GM12891 (cell line): ENCODE measurements at regions not wholly inside any gene's neighbourhood (a gene's known extent, or its start where the extent isn't known, plus 50 kb on each side); places are given as distances from the start of the nearest gene placed in this dataset.
A peak's percentile ranks its signal among the peaks of the same experiment; 100 is the strongest.
"Not testable (repeated sequence)": the region's sequence is repeated elsewhere in the genome, so short reads cannot be mapped to it uniquely, and the experiment has no call there.

Experiments
- DNase-seq: peaks from one replicate; pipeline ENCODE4 v3.0.0; 2011; ENCODE audit warnings: low spot score; ENCODE audit not compliant: insufficient read length
- FAIRE-seq: peaks from 2 replicates; lab custom pipeline; 2011; peaks lifted over from hg19 to GRCh38; lab: Jason Lieb, UNC
- PAX5 ChIP-seq: IDR thresholded peaks from 2 replicates; pipeline ENCODE4 v1.6.1; 2011; ENCODE audit warnings: low read length, moderate library complexity, mild to moderate bottlenecking; ENCODE audit not compliant: insufficient read depth, severe bottlenecking
- POLR2A ChIP-seq: IDR thresholded peaks from 2 replicates; pipeline ENCODE4 v1.6.1; 2011; ENCODE audit warnings: low read depth, low read length, control low read depth
- POLR2AphosphoS5 ChIP-seq: IDR thresholded peaks from 2 replicates; pipeline ENCODE4 v1.6.1; 2011; ENCODE audit warnings: low read depth, low read length, control low read depth
- POU2F2 ChIP-seq: IDR thresholded peaks from 2 replicates; pipeline ENCODE4 v1.6.1; 2011; ENCODE audit warnings: low read depth, mild to moderate bottlenecking, control low read depth, low read length, moderate library complexity
- SPI1 ChIP-seq: IDR thresholded peaks from 2 replicates; pipeline ENCODE4 v1.6.1; 2011; ENCODE audit warnings: low read depth, low read length, control low read depth
- TAF1 ChIP-seq: IDR thresholded peaks from 2 replicates; pipeline ENCODE4 v1.6.1; 2011; ENCODE audit warnings: low read depth, low read length, control low read depth

- TF ChIP-seq POLR2A = no peak
- TF ChIP-seq SPI1 = no peak
- no peak for TF ChIP-seq PAX5
- no peak for TF ChIP-seq TAF1
- TF ChIP-seq POU2F2 = no peak
- TF ChIP-seq POLR2AphosphoS5 = no peak
- FAIRE-seq (no peak), DNase-seq (no peak)
Observed at GRCh38 chrX:55142206-55142918, 53.5 kb downstream of the PAGE2 start.

- FAIRE-seq (no peak), DNase-seq (no peak)
- no peak for TF ChIP-seq TAF1
- no peak for TF ChIP-seq PAX5
- TF ChIP-seq POU2F2 = no peak
- TF ChIP-seq SPI1 = no peak
- no peak for TF ChIP-seq POLR2A
- no peak for TF ChIP-seq POLR2AphosphoS5
Observed at GRCh38 chrX:55142919-55143310, 54.1 kb downstream of the PAGE2 start.

GRCh38 chrX:55143621-55144020, 54.8 kb downstream of the PAGE2 start:
- no peak for DNase-seq
- no peak for FAIRE-seq
- TF ChIP-seq POLR2AphosphoS5 (no peak), TAF1 (no peak), POU2F2 (no peak), PAX5 (no peak), SPI1 (no peak), POLR2A (no peak)

- TF ChIP-seq PAX5 = no peak
- no peak for TF ChIP-seq POLR2A
- TF ChIP-seq POU2F2 = no peak
- no peak for TF ChIP-seq TAF1
- TF ChIP-seq POLR2AphosphoS5 = no peak
- no peak for TF ChIP-seq SPI1
- FAIRE-seq (no peak), DNase-seq (no peak)
Observed at GRCh38 chrX:55144697-55145096, 55.9 kb downstream of the PAGE2 start.

DNA sequence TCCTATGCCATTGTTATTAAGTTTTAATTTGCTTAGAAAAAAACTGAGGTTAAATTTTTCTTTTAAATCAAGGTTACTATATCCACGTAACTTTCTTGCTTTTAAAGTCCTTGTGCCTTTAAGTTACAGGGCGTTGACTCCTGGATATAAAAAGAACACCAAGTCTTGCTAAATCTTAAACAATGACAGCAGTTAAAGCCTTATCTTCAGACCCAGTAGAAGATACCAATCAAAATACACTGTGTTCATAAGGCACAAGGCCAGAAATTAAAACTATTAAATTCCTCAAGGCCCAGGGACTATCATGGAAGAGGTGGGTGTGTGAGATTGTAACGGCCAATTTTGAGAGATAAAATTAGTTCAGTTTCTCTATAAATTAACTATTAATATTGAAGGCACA, 60.4 kb downstream of the PAGE2 start:
- FAIRE-seq (no peak), DNase-seq (no peak)
- TF ChIP-seq TAF1 (no peak), PAX5 (no peak), SPI1 (no peak), POU2F2 (no peak), POLR2AphosphoS5 (no peak), POLR2A (no peak)

DNA sequence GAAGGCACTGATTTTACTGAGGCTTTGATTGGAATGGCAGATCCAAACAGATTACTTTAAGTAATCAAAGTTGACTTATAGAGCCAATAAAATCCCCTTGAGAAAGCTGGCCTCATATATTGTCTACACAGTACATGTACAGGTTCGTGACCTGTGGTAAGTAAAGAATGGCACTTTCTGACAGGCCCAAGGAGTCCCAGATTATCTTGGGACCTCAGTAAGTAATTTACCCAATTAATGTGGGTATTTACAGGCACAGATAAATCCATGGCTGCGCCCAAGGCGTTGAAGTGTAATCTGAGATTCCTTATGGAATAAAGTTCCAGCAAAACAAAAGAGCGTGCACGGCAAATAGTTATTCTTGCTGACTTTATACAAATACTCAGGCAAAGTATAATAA, 62.4 kb downstream of the PAGE2 start:
- TF ChIP-seq SPI1 (no peak), POLR2AphosphoS5 (no peak), TAF1 (no peak), POU2F2 (no peak), PAX5 (no peak), POLR2A (no peak)
- FAIRE-seq (peak; percentile 33), DNase-seq (no peak)

- peak; percentile 33 for FAIRE-seq
Observed at GRCh38 chrX:55159551-55159950, 60.6 kb upstream of the PAGE5 start.

DNA sequence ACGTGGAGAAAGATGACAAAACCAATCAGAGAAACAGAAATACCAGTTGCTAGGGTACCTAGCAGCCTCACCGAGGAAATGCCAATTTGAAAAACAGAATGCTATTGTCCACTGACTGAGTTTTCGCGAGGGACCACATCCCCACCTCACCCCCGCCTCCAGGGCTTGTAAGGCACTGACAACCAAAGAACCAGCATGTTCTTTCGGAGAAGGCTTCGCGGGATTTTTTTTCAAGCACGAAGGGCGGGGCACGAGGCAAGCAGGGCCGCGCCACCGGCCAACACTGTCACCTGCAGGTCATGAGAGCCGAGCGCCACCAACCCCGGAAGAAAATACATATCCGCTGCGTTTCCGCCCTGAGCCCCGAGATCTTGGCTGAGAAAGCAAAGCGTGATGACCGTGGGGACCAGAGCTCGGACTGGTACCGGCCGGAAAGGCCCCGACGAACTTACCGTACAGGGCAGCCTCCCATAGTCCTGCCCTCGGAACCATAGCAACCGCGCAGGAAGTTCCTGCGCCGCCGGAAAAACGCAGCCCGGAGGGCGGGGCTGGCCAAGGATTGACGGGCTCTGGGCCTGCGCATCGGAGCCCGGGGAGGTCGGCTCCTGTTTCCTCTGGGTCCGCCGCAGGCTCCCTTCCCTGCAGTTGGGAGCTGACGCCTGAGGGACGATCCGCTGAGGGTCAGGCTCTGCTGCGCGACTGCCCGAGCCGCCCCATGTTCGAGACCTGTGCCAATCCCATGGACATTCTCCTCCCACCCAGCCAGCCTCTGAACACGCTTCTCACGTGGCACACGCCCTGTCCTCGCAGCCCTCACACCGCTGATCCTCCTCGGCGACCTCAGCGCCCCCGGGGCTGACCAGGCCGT, 59.2 kb upstream of the PAGE5 start:
- peak; percentile 96 for FAIRE-seq

More at GRCh38 chrX:55159551-55159950, 60.6 kb upstream of the PAGE5 start:
- no peak for TF ChIP-seq TAF1
- no peak for DNase-seq

GRCh38 chrX:55161581-55161980, 58.6 kb upstream of the PAGE5 start:
- TF ChIP-seq PAX5 = no peak
- TF ChIP-seq SPI1 = no peak
- FAIRE-seq (peak; percentile 64), DNase-seq (no peak)

More for the DNA sequence above, 59.2 kb upstream of the PAGE5 start:
- TF ChIP-seq TAF1 (peak; percentile 25; the same call in 1 of the 2 replicates), POLR2AphosphoS5 (peak; percentile 74), SPI1 (no peak), POU2F2 (peak; percentile 29; the same call in 1 of the 2 replicates), PAX5 (no peak), POLR2A (peak; percentile 70)
- DNase-seq = peak; percentile 44

DNA sequence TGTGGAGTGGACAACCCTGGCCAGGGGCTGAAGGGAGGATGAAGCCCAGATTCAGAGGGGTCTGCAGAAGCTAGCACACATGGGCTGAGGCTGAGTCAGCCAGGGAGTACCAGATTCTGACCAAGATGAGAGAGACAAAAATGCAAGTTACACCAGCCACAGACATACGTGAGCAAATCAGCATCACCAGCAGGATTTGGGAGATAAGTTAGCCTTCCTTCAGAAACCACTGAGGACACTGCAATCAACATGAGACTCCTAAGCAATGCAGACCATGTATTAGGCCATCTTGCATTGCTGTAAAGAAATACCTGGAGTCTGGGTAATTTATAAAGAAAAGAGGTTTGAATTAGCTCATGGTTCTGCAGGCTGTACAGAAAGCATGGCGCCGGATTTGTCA, 57.0 kb upstream of the PAGE5 start:
- TF ChIP-seq POLR2A = no peak
- no peak for TF ChIP-seq TAF1
- no peak for TF ChIP-seq PAX5
- no peak for TF ChIP-seq POU2F2
- no peak for TF ChIP-seq SPI1
- no peak for TF ChIP-seq POLR2AphosphoS5
- no peak for DNase-seq
- no peak for FAIRE-seq

- FAIRE-seq, DNase-seq: not testable (repeated sequence)
Observed at GRCh38 chrX:55165026-55165425, 55.1 kb upstream of the PAGE5 start.
